HepG2 (cell line): ENCODE measurements at regions not wholly inside any gene's neighbourhood (a gene's known extent, or its start where the extent isn't known, plus 50 kb on each side); places are given as distances from the start of the nearest gene placed in this dataset.

Experiments used
- ATAC-seq: fragments of 200-7000 bp; cut with Tn5 transposase; 3 replicates; pipeline ENCODE4 v1.9.1; 2020; ENCODE audit warnings: mild to moderate bottlenecking, moderate library complexity
- BruUV-seq: library from RNA; stranded (reverse); fragments of 400-500 nt; replicated peaks from 2 replicates; lab custom pipeline; 2021; lab: Mats Ljungman, UMichigan
- CTCF ChIA-PET: fragments of 300-600 bp; formaldehyde crosslinking; extraction: SDS; loops from one replicate; lab custom pipeline; 2021; ENCODE audit warnings: low total read pairs, inconsistent platforms, low intra/inter-chr PET ratio; lab: Yijun Ruan, JAX
- POLR2A ChIA-PET: fragments of 350-600 bp; sonication (Branson Sonifier 250); formaldehyde crosslinking; loops from one replicate; lab custom pipeline; 2020; ENCODE audit warnings: antibody characterized with exemption, inconsistent platforms; lab: Yijun Ruan, JAX
- DNase-seq: peaks from one replicate; pipeline ENCODE4 v3.0.0-alpha.2; 2015; ENCODE audit warnings: low spot score
- FAIRE-seq: peaks from 3 replicates; lab custom pipeline; 2011; peaks lifted over from hg19 to GRCh38; lab: Jason Lieb, UNC
- H2AFZ ChIP-seq: one replicate; pipeline ENCODE4 v1.6.1; 2011; ENCODE audit warnings: low read length, inconsistent platforms
- H3K27ac ChIP-seq: fragments of 300-600 bp; 3 replicates; pipeline ENCODE4 v1.8.0; 2011; ENCODE audit warnings: mixed run types, mild to moderate bottlenecking, mixed read lengths, low read length, inconsistent platforms; ENCODE audit not compliant: insufficient read depth; ENCODE audit errors: extremely low read length
- H3K27me3 ChIP-seq, 2 experiments: fragments of 200-600 bp in 1 of 2; 2 replicates in 1 of 2; 3 replicates in 1 of 2; pipeline versions ENCODE4 v1.6.0 to v1.8.0; 2011; ENCODE audit warnings: low read length in 2 of 2, mild to moderate bottlenecking in 2 of 2, moderate library complexity in 2 of 2, inconsistent platforms in 1 of 2; ENCODE audit not compliant: insufficient read depth in 2 of 2, control insufficient read depth in 1 of 2
- H3K36me3 ChIP-seq, 2 experiments: fragments of 200-600 bp in 1 of 2; replicated peaks in 1 of 2; 2 replicates in 1 of 2; 3 replicates in 1 of 2; pipeline versions ENCODE4 v1.5.1 to v1.8.0; 2011; ENCODE audit warnings: low read length in 2 of 2, inconsistent platforms in 1 of 2; ENCODE audit not compliant: insufficient read depth in 2 of 2, control insufficient read depth in 1 of 2
- H3K4me1 ChIP-seq: 2 replicates; pipeline ENCODE4 v1.5.1; 2012; ENCODE audit warnings: low read length, inconsistent platforms; ENCODE audit not compliant: insufficient read depth
- H3K4me2 ChIP-seq: 2 replicates; pipeline ENCODE4 v1.6.0; 2011; ENCODE audit warnings: low read depth, low read length, inconsistent platforms
- H3K4me3 ChIP-seq, 3 experiments: fragments of 200-600 bp in 1 of 3; sonication (generic), shearing (Covaris generic) in 1 of 3; replicated peaks in 1 of 3; 2 replicates each; pipeline ENCODE4 v1.5.1; 2011 to 2016; ENCODE audit warnings: low read length in 3 of 3, inconsistent platforms in 2 of 3, low read depth in 2 of 3, mild to moderate bottlenecking in 2 of 3, control low read depth in 1 of 3, mixed read lengths in 1 of 3; ENCODE audit not compliant: insufficient read depth in 1 of 3
- H3K79me2 ChIP-seq: one replicate; pipeline ENCODE4 v1.6.1; 2011; ENCODE audit warnings: low read length, inconsistent platforms; ENCODE audit not compliant: insufficient read depth
- H3K9ac ChIP-seq: 2 replicates; pipeline ENCODE4 v1.6.0; 2011; ENCODE audit warnings: mild to moderate bottlenecking, low read depth, low read length, inconsistent platforms; ENCODE audit not compliant: insufficient read depth
- H3K9me3 ChIP-seq: 2 replicates; pipeline ENCODE4 v1.5.1; 2012; ENCODE audit warnings: mild to moderate bottlenecking, low read length
- H4K20me1 ChIP-seq: 2 replicates; pipeline ENCODE4 v1.6.0; 2011; ENCODE audit warnings: inconsistent platforms, mild to moderate bottlenecking, low read length, moderate library complexity; ENCODE audit not compliant: insufficient read depth
- AKAP8 ChIP-seq: sonication (generic); formaldehyde crosslinking; IDR thresholded peaks from 2 replicates; pipeline ENCODE4 v1.5.1; 2020; ENCODE audit warnings: mild to moderate bottlenecking, missing genetic modification reagents
- ARNT2 ChIP-seq: sonication (generic); formaldehyde crosslinking; IDR thresholded peaks from 2 replicates; pipeline ENCODE4 v1.8.0; 2022; ENCODE audit warnings: mild to moderate bottlenecking, low read depth, missing genetic modification reagents, moderate library complexity
- HNF4A ChIP-seq: sonication (generic); formaldehyde crosslinking; IDR thresholded peaks from 2 replicates; pipeline ENCODE4 v1.4.0; 2020; ENCODE audit warnings: missing genetic modification reagents
- NFYB ChIP-seq: sonication (generic); formaldehyde crosslinking; IDR thresholded peaks from 2 replicates; pipeline ENCODE4 v1.4.0; 2020; ENCODE audit warnings: missing genetic modification reagents
- SCMH1 ChIP-seq: sonication (generic); formaldehyde crosslinking; IDR thresholded peaks from 2 replicates; pipeline ENCODE4 v1.9.0; 2021; ENCODE audit warnings: missing genetic modification reagents, mild to moderate bottlenecking, borderline replicate concordance
- SOX5 ChIP-seq: IDR thresholded peaks from 2 replicates; pipeline ENCODE4 v1.6.1; 2016; ENCODE audit warnings: borderline replicate concordance
- THAP8 ChIP-seq: sonication (generic); formaldehyde crosslinking; IDR thresholded peaks from 2 replicates; pipeline ENCODE4 v1.5.1; 2020; ENCODE audit warnings: missing genetic modification reagents, mild to moderate bottlenecking, borderline replicate concordance
- XRCC5 ChIP-seq: fragments of 200-400 bp; formaldehyde crosslinking; optimal IDR thresholded peaks from 2 replicates; pipeline ENCODE3; 2017; ENCODE audit warnings: mild to moderate bottlenecking, low read length
- ZFP41 ChIP-seq: sonication (generic); formaldehyde crosslinking; IDR thresholded peaks from 2 replicates; pipeline ENCODE4 v1.4.0; 2020; ENCODE audit warnings: mild to moderate bottlenecking, missing genetic modification reagents, borderline replicate concordance
- ZNF224 ChIP-seq: sonication (generic); formaldehyde crosslinking; IDR thresholded peaks from 2 replicates; pipeline ENCODE4 v1.5.0; 2020; ENCODE audit warnings: mild to moderate bottlenecking, missing genetic modification reagents
- ZNF263 ChIP-seq: sonication (generic); formaldehyde crosslinking; IDR thresholded peaks from 2 replicates; pipeline ENCODE4 v1.4.0; 2020; ENCODE audit warnings: missing genetic modification reagents
- ZNF619 ChIP-seq: sonication (generic); formaldehyde crosslinking; IDR thresholded peaks from 2 replicates; pipeline ENCODE4 v1.4.0; 2020; ENCODE audit warnings: mild to moderate bottlenecking, missing genetic modification reagents
- ZNF644 ChIP-seq: IDR thresholded peaks from 2 replicates; pipeline ENCODE4 v1.6.1; 2016; ENCODE audit warnings: low read depth
- ZNF710 ChIP-seq: sonication (generic); formaldehyde crosslinking; IDR thresholded peaks from 2 replicates; pipeline ENCODE4 v1.5.0; 2020; ENCODE audit warnings: mild to moderate bottlenecking, missing genetic modification reagents, borderline replicate concordance
- WGBS: methylation state at CpG from one replicate; pipeline ENCODE4 v1.1.6; 2017; ENCODE audit warnings: low lambda C conversion rate; 5-methylcytosine and 5-hydroxymethylcytosine counted together
- in situ Hi-C: cut with HindIII; loops from 2 replicates; pipeline ENCODE4 v1.10.0; 2017; ENCODE audit warnings: low pct_unique_long_range_greater_than_20kb; ENCODE audit not compliant: extremely low pct_ligation_motif_present
- intact Hi-C: fragments of 100-400 bp; cut with micrococcal nuclease; formaldehyde crosslinking; loops from one replicate; pipeline ENCODE4 v1.10.0; 2022; ENCODE audit not compliant: unreplicated experiment

GRCh38 chr12:25692115-25693035 lies 139.3 kb upstream of the LMNTD1 start:
- ATAC-seq = peak; percentile 55; the same call in 1 of the 3 replicates
- Histone ChIP-seq H4K20me1 (no peaks in the 10 kb centered on the region), H3K36me3 (no peaks in the 10 kb centered on the region), H3K9ac (no peak overlapping the region), H3K9me3 (no peaks in the 10 kb centered on the region), H3K4me2 (no peak overlapping the region), H3K27me3 (no peaks in the 10 kb centered on the region), H2AFZ (no peak overlapping the region), H3K79me2 (no peaks in the 10 kb centered on the region), H3K4me3 (no peak overlapping the region), H3K27ac (no peak overlapping the region), H3K4me1 (peaks cover 7% of the 10 kb centered on the region; the same call in 1 of the 2 replicates)
- in situ Hi-C loops (no loop called here), intact Hi-C loops (no loop called here)
- WGBS = 38% methylated on average over 9 of the region's 9 CpGs
- ChIA-PET POLR2A (no interaction called here), CTCF (no interaction called here)
- DNase-seq = no peak
- no peak for FAIRE-seq
- no peak for TF ChIP-seq SOX5 (CRISPR knock-in tag)
- no peak for TF ChIP-seq AKAP8 (CRISPR knock-in tag)
- TF ChIP-seq ZNF224 (CRISPR knock-in tag) = no peak
- 0 out of 2 replicates have a peak, but pooled peaks have one; percentile 61 for TF ChIP-seq ZNF644 (CRISPR knock-in tag)
- no peak for TF ChIP-seq ZNF263
- TF ChIP-seq ARNT2 (CRISPR knock-in tag) = no peak
- peak; percentile 19; the same call in 1 of the 2 replicates for TF ChIP-seq HNF4A (CRISPR knock-in tag)
- TF ChIP-seq NFYB (CRISPR knock-in tag) = no peak
- no peak for TF ChIP-seq ZFP41
- no TSS peak for BruUV-seq

GRCh38 chr12:25694072-25694471 lies 141.0 kb upstream of the LMNTD1 start:
- no peak overlapping the region for H3K4me2 ChIP-seq
- 29% methylated on average over 7 of the region's 7 CpGs for WGBS
- H3K79me2 ChIP-seq = no peaks in the 10 kb centered on the region
- H3K9ac ChIP-seq = no peak overlapping the region
- intact Hi-C loops = no loop called here
- in situ Hi-C loops = no loop called here
- no peaks in the 10 kb centered on the region for H4K20me1 ChIP-seq
- FAIRE-seq (no peak), DNase-seq (peak; percentile 6), ATAC-seq (no peak)
- ChIA-PET CTCF (no interaction called here), POLR2A (no interaction called here)
- BruUV-seq = no TSS peak
- H2AFZ ChIP-seq = no peak overlapping the region
- TF ChIP-seq ZNF710 (CRISPR knock-in tag) (no peak), XRCC5 (no peak), THAP8 (CRISPR knock-in tag) (no peak), SCMH1 (no peak), ZNF619 (CRISPR knock-in tag) (no peak)
- H3K4me1 ChIP-seq = peaks cover 7% of the 10 kb centered on the region; the same call in 1 of the 2 replicates
- H3K27ac ChIP-seq = no peak overlapping the region
- no peaks in the 10 kb centered on the region for H3K27me3 ChIP-seq
- no peaks in the 10 kb centered on the region for H3K36me3 ChIP-seq
- no peak overlapping the region for H3K4me3 ChIP-seq
- H3K9me3 ChIP-seq = no peaks in the 10 kb centered on the region
